Stimulated activated CD4-positive, alpha-beta T cell treated with anti-CD3 and anti-CD28 coated beads, Interleukin-4, amount 100 ng/mL, for 24 hours (primary cell): ENCODE measurements at regions not wholly inside any gene's neighbourhood (a gene's known extent, or its start where the extent isn't known, plus 50 kb on each side); places are given as distances from the start of the nearest gene placed in this dataset.

Experiments
- DNase-seq: peaks from one replicate; pipeline ENCODE4 v3.0.0-alpha.2; 2020

- DNase-seq, result no peak
These were observed 52.9 kb upstream of the BCL2L14 start for GRCh38 chr12:12017798-12018197.

DNA sequence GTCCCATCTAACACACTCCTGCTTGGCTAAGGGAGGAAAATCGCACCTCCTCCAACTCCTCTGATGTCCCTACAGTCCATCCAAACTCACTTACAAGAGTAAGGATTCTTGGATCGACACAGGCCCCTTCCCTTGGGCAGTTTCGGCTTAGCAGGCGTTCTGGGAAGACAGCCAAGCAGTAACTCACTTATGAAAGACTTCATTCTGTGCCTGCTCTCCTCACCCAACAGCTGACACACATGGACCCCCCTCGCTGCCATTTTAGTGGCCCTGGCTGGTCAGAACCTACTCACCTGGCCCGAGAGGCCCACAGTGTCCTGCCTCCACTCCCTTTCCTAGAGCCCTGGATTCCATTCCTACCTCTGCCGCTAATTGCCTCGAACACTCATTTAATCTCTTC lies 52.3 kb upstream of the BCL2L14 start:
- no peak for DNase-seq

GRCh38 chr12:12019881-12020280 lies 50.9 kb upstream of the BCL2L14 start:
- DNase-seq, result no peak

GRCh38 chr12:12020762-12021161 lies 50.0 kb upstream of the BCL2L14 start:
- no peak for DNase-seq
